Aorta (tissue), 5 donors: ENCODE measurements at regions not wholly inside any gene's neighbourhood (a gene's known extent, or its start where the extent isn't known, plus 50 kb on each side); places are given as distances from the start of the nearest gene placed in this dataset.

Source experiments
- ATAC-seq: fragments of 200-7000 bp; cut with Tn5 transposase; one replicate; pipeline ENCODE4 v1.9.1; 2022; ENCODE audit warnings: moderate library complexity; ENCODE audit not compliant: low FRiP score
- DNase-seq, 2 donors: peaks; one replicate each; pipeline ENCODE4 v3.0.0-alpha.2; 2020
- H3K27ac ChIP-seq, 2 donors: one replicate each; pipeline ENCODE4 v1.5.1; 2013; ENCODE audit warnings: low read length in 2 of 2, mild to moderate bottlenecking in 2 of 2, moderate library complexity in 2 of 2, control low read depth in 1 of 2, inconsistent platforms in 1 of 2, low read depth in 1 of 2
- H3K27me3 ChIP-seq, 2 donors: one replicate each; pipeline ENCODE4 v1.6.1; 2013; ENCODE audit warnings: control low read depth in 1 of 2, low read length in 1 of 2, mild to moderate bottlenecking in 1 of 2, moderate library complexity in 1 of 2; ENCODE audit not compliant: insufficient read depth in 2 of 2, control insufficient read depth in 1 of 2
- H3K36me3 ChIP-seq, 2 donors: one replicate each; pipeline ENCODE4 v1.6.1; 2013; ENCODE audit warnings: control low read depth in 1 of 2, low read length in 1 of 2, mild to moderate bottlenecking in 1 of 2; ENCODE audit not compliant: insufficient read depth in 2 of 2, control insufficient read depth in 1 of 2
- H3K4me1 ChIP-seq, 2 donors: one replicate each; pipeline ENCODE4 v1.6.1; 2013; ENCODE audit warnings: low read length in 2 of 2, control low read depth in 1 of 2, mild to moderate bottlenecking in 1 of 2, moderate library complexity in 1 of 2; ENCODE audit not compliant: insufficient read depth in 2 of 2, control insufficient read depth in 1 of 2
- H3K4me3 ChIP-seq, 2 donors: one replicate each; pipeline ENCODE4 v1.5.1; 2013; ENCODE audit warnings: low read length in 2 of 2, control low read depth in 1 of 2, mild to moderate bottlenecking in 1 of 2
- H3K9me3 ChIP-seq: one replicate; pipeline ENCODE4 v1.6.1; 2013; ENCODE audit warnings: mild to moderate bottlenecking, low read length; ENCODE audit not compliant: control insufficient read depth
- WGBS, 2 donors: extraction: QIAGEN DNeasy Blood & Tissue Kit; methylation state at CpG; one replicate each; pipeline ENCODE4 v1.1.7; 2013; 5-methylcytosine and 5-hydroxymethylcytosine counted together
- intact Hi-C, 2 donors: fragments of 100-400 bp; cut with DNase I; formaldehyde crosslinking; loops; one replicate each; pipeline versions ENCODE4 v1.14.2 to v1.15.0; 2022
- donor health status: healthy with polysubstance abuse.
- donor health status: Bipolar disorder and iron deficiency.
- donor health status: DM: no; HTN: no; CAD: no.
- donor health status: DM: no; HTN: no; CAD: no.
- donor health status: DM: yes; HTN: yes; CAD: no.

- intact Hi-C loops, result no loop called here
- Histone ChIP-seq H3K4me1 (no peaks in the 10 kb centered on the region), H3K36me3 (no peaks in the 10 kb centered on the region), H3K27ac (no peak overlapping the region), H3K27me3 (no peaks in the 10 kb centered on the region), H3K4me3 (no peak overlapping the region), H3K9me3 (no peaks in the 10 kb centered on the region)
- ATAC-seq, result no peak
- DNase-seq, result no peak
- 60 to 63% methylated on average over 1 of the region's 1 CpG for WGBS, 2 donors
Observed at GRCh38 chr20:10157549-10157948, 61.1 kb upstream of the SNAP25 start.

GRCh38 chr20:10167040-10167439 is 51.6 kb upstream of the SNAP25 start:
- Histone ChIP-seq H3K4me1 (no peaks in the 10 kb centered on the region), H3K36me3 (no peaks in the 10 kb centered on the region), H3K9me3 (no peaks in the 10 kb centered on the region), H3K4me3 (no peak overlapping the region), H3K27me3 (no peaks in the 10 kb centered on the region), H3K27ac (no peak overlapping the region)
- ATAC-seq, result no peak
- no peak for DNase-seq
- intact Hi-C loops, result no loop called here
- WGBS, 2 donors, result 85 to 91% methylated on average over 2 of the region's 2 CpGs

GRCh38 chr20:10167594-10167993 is 51.0 kb upstream of the SNAP25 start:
- no peak for ATAC-seq
- no peaks in the 10 kb centered on the region for H3K9me3 ChIP-seq
- H3K27ac ChIP-seq, result no peak overlapping the region
- no peak overlapping the region for H3K4me3 ChIP-seq
- H3K27me3 ChIP-seq, result no peaks in the 10 kb centered on the region
- WGBS, 2 donors, result 75 to 89% methylated on average over 2 of the region's 2 CpGs
- intact Hi-C loops, result no loop called here
- no peaks in the 10 kb centered on the region for H3K36me3 ChIP-seq
- DNase-seq, result no peak
- no peaks in the 10 kb centered on the region for H3K4me1 ChIP-seq
